ENCODE measurements at regions not wholly inside any gene's neighbourhood (a gene's known extent, or its start where the extent isn't known, plus 50 kb on each side); places are given as distances from the start of the nearest gene placed in this dataset.

GRCh38 chr7:17488829-17489228 lies 190.4 kb downstream of the AHR start:
- no peaks in the 10 kb centered on the region for H3K27me3 ChIP-seq (ENCODE audit: insufficient read depth, low read length)
- H3K4me2 ChIP-seq (ENCODE audit: low read length): no peak overlapping the region
- no peak overlapping the region for H2AFZ ChIP-seq (ENCODE audit: low read depth, low read length, poor library complexity, severe bottlenecking)
- H3K36me3 ChIP-seq (ENCODE audit: control insufficient read depth in 1 of 2, insufficient read depth in 2 of 2, low read length in 2 of 2): no peaks in the 10 kb centered on the region
- H3K4me1 ChIP-seq (ENCODE audit: control insufficient read depth in 1 of 2, insufficient read depth in 2 of 2, low read length in 2 of 2): no peaks in the 10 kb centered on the region
- ChIA-PET POLR2A (no interaction called here), CTCF (no interaction called here), RAD21 (ENCODE audit: low non-redundant PET in 1 of 2, low total read pairs in 2 of 2, uncharacterized antibody in 2 of 2, unreplicated experiment in 2 of 2) (no interaction called here)
- H3K9me3 ChIP-seq (ENCODE audit: control insufficient read depth in 1 of 2, insufficient read depth in 1 of 2, low read depth in 1 of 2, low read length in 2 of 2): no peaks in the 10 kb centered on the region
- H3K9me2 ChIP-seq (ENCODE audit: insufficient read depth): no peaks in the 10 kb centered on the region
- BruUV-seq (replicated peaks): no TSS peak
- TF ChIP-seq SRF (IDR thresholded peaks at IDR 0.05; ENCODE audit: low read depth): no peak
- no peak for TF ChIP-seq EZH2 (IDR thresholded peaks at IDR 0.05)
- TF ChIP-seq POLR2AphosphoS5 (IDR thresholded peaks at IDR 0.05; ENCODE audit: low read depth, low read length): no peak
- no peak for TF ChIP-seq ZFX (IDR thresholded peaks at IDR 0.05)
- TF ChIP-seq, protein P1, sequence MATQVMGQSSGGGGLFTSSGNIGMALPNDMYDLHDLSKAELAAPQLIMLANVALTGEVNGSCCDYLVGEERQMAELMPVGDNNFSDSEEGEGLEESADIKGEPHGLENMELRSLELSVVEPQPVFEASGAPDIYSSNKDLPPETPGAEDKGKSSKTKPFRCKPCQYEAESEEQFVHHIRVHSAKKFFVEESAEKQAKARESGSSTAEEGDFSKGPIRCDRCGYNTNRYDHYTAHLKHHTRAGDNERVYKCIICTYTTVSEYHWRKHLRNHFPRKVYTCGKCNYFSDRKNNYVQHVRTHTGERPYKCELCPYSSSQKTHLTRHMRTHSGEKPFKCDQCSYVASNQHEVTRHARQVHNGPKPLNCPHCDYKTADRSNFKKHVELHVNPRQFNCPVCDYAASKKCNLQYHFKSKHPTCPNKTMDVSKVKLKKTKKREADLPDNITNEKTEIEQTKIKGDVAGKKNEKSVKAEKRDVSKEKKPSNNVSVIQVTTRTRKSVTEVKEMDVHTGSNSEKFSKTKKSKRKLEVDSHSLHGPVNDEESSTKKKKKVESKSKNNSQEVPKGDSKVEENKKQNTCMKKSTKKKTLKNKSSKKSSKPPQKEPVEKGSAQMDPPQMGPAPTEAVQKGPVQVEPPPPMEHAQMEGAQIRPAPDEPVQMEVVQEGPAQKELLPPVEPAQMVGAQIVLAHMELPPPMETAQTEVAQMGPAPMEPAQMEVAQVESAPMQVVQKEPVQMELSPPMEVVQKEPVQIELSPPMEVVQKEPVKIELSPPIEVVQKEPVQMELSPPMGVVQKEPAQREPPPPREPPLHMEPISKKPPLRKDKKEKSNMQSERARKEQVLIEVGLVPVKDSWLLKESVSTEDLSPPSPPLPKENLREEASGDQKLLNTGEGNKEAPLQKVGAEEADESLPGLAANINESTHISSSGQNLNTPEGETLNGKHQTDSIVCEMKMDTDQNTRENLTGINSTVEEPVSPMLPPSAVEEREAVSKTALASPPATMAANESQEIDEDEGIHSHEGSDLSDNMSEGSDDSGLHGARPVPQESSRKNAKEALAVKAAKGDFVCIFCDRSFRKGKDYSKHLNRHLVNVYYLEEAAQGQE (IDR thresholded peaks at IDR 0.05; ENCODE audit: low read depth): no peak
- no peak for TF ChIP-seq SIN3A (IDR thresholded peaks at IDR 0.05; ENCODE audit: low read depth)
- no peak for TF ChIP-seq ZNF274 (IDR thresholded peaks at IDR 0.05; ENCODE audit: low read depth, low read length)
- no peak for TF ChIP-seq CEBPB (IDR thresholded peaks at IDR 0.05; ENCODE audit: low read depth)
- no peak for TF ChIP-seq ATF3 (IDR thresholded peaks at IDR 0.05)
- TF ChIP-seq, protein P2, sequence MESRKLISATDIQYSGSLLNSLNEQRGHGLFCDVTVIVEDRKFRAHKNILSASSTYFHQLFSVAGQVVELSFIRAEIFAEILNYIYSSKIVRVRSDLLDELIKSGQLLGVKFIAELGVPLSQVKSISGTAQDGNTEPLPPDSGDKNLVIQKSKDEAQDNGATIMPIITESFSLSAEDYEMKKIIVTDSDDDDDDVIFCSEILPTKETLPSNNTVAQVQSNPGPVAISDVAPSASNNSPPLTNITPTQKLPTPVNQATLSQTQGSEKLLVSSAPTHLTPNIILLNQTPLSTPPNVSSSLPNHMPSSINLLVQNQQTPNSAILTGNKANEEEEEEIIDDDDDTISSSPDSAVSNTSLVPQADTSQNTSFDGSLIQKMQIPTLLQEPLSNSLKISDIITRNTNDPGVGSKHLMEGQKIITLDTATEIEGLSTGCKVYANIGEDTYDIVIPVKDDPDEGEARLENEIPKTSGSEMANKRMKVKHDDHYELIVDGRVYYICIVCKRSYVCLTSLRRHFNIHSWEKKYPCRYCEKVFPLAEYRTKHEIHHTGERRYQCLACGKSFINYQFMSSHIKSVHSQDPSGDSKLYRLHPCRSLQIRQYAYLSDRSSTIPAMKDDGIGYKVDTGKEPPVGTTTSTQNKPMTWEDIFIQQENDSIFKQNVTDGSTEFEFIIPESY (IDR thresholded peaks at IDR 0.05; ENCODE audit: extremely low read depth, insufficient replicate concordance, low read length): no peak
- no peak for TF ChIP-seq YY1 (IDR thresholded peaks at IDR 0.05; ENCODE audit: extremely low read depth, insufficient replicate concordance, low read depth, low read length)
- TF ChIP-seq, protein P3, sequence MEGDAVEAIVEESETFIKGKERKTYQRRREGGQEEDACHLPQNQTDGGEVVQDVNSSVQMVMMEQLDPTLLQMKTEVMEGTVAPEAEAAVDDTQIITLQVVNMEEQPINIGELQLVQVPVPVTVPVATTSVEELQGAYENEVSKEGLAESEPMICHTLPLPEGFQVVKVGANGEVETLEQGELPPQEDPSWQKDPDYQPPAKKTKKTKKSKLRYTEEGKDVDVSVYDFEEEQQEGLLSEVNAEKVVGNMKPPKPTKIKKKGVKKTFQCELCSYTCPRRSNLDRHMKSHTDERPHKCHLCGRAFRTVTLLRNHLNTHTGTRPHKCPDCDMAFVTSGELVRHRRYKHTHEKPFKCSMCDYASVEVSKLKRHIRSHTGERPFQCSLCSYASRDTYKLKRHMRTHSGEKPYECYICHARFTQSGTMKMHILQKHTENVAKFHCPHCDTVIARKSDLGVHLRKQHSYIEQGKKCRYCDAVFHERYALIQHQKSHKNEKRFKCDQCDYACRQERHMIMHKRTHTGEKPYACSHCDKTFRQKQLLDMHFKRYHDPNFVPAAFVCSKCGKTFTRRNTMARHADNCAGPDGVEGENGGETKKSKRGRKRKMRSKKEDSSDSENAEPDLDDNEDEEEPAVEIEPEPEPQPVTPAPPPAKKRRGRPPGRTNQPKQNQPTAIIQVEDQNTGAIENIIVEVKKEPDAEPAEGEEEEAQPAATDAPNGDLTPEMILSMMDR (IDR thresholded peaks at IDR 0.05 in 2 of 3, conservative IDR thresholded peaks at IDR 0.05 in 1 of 3; ENCODE audit: borderline replicate concordance in 1 of 3, insufficient read depth in 1 of 3, low read depth in 2 of 3, low read length in 2 of 3): no peak
- H4K20me1 ChIP-seq (ENCODE audit: insufficient read depth): no peaks in the 10 kb centered on the region
- no peak overlapping the region for H3K27ac ChIP-seq (ENCODE audit: low read depth, low read length)
- no peak for ATAC-seq
- no peaks in the 10 kb centered on the region for H3K79me2 ChIP-seq (ENCODE audit: insufficient read depth, low read length)
- intact Hi-C loops (cut with micrococcal nuclease): no loop called here
- no peak overlapping the region for H3K9ac ChIP-seq (ENCODE audit: low read length)
- H3K4me3 ChIP-seq (replicated peaks in 1 of 2; ENCODE audit: low read depth in 1 of 2, low read length in 2 of 2): no peak overlapping the region
- no peak for DNase-seq (ENCODE audit: low read depth, low spot score)
